ENCODE measurements at regions not wholly inside any gene's neighbourhood (a gene's known extent, or its start where the extent isn't known, plus 50 kb on each side); places are given as distances from the start of the nearest gene placed in this dataset.

DNA sequence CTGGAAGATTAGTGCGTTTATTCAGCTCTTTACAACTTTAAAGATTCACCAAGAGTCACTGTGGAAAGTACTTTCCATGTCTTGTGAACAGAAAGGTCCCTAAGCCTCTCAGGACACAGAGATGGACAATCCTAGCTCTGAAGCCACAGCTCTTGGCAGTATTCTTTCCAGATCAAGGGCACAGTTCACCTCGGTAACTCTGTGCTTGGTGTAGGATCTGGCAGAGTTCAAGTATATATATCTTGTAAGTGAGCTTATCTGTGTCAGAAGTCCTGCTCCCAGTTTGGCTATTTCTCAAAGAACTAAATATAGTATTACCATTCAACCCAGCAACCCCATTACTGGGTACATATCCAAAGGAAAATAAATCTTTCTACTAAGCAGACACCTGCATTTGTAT is 183.7 kb downstream of the CBLN1 start:
- DNase-seq (ENCODE audit: low spot score), result no peak
- TF ChIP-seq, protein P1, sequence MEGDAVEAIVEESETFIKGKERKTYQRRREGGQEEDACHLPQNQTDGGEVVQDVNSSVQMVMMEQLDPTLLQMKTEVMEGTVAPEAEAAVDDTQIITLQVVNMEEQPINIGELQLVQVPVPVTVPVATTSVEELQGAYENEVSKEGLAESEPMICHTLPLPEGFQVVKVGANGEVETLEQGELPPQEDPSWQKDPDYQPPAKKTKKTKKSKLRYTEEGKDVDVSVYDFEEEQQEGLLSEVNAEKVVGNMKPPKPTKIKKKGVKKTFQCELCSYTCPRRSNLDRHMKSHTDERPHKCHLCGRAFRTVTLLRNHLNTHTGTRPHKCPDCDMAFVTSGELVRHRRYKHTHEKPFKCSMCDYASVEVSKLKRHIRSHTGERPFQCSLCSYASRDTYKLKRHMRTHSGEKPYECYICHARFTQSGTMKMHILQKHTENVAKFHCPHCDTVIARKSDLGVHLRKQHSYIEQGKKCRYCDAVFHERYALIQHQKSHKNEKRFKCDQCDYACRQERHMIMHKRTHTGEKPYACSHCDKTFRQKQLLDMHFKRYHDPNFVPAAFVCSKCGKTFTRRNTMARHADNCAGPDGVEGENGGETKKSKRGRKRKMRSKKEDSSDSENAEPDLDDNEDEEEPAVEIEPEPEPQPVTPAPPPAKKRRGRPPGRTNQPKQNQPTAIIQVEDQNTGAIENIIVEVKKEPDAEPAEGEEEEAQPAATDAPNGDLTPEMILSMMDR (IDR thresholded peaks at IDR 0.05; ENCODE audit: extremely low read depth, insufficient read depth, missing control alignments), result no peak
- in situ Hi-C loops (cut with MboI; ENCODE audit: low pct_unique_long_range_greater_than_20kb, low sequenced_read_pairs, unreplicated experiment), result no loop called here

DNA sequence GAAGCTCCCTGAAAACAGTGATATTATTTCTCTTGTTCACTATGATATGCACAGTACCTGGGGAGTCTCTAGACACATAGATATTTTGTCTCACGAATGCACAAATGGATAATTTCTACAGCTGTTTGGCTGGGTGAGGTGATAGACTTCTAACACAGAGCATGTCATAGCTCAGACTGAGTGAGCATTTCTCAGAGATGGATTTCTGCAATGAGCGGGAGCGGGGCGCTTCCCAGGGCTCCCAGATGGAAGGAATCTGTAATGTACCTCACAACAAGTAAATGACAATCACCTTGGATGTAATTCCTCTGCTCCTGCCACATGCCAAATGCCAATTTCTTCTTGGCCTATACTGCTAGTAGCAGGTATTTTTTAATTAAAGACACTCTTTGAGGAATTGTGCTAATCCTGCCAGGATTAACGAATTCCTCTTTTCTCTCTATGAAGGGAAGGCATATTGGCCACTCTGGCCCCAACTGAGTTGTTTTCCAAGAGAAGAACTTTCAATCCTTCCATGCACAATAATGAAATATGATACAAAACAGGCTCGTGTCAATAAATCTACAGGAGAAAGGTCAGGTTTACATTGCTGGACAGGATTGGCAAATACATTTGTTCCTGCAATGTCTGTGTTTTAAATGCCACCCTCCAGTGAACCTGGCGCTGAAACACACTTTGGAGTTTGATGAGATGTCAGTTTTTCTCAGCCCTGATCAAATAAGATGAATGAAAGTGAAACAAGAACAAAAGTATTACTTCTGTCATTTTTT is 185.3 kb downstream of the CBLN1 start:
- in situ Hi-C loops (cut with MboI; ENCODE audit: low pct_unique_long_range_greater_than_20kb, low sequenced_read_pairs, unreplicated experiment), result no loop called here
- TF ChIP-seq, protein P1 (IDR thresholded peaks at IDR 0.05; ENCODE audit: extremely low read depth, insufficient read depth, missing control alignments), result no peak
- DNase-seq (ENCODE audit: low spot score), result no peak

DNA sequence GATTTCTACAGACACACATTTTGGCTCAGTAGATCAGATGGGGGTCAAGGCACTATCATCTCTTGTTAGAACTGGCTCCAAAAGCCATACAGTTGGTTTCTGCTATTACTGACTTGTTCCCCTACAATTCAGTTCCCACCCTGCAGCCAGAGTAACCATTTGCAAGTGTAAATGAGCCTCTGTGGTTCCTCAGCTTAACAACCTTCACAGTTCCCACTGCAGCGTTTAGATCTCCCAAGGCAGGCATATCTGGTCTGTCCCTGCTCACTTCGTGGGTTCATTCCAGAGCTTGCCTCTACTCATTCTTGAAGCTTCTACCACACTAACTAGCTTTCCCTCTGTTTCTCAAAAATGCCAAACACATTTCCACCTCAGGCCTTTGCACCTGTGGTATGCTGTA is 186.1 kb downstream of the CBLN1 start:
- no peak for DNase-seq (ENCODE audit: low spot score)
- TF ChIP-seq, protein P1 (IDR thresholded peaks at IDR 0.05; ENCODE audit: extremely low read depth, insufficient read depth, missing control alignments), result no peak
- in situ Hi-C loops (cut with MboI; ENCODE audit: low pct_unique_long_range_greater_than_20kb, low sequenced_read_pairs, unreplicated experiment), result no loop called here

DNA sequence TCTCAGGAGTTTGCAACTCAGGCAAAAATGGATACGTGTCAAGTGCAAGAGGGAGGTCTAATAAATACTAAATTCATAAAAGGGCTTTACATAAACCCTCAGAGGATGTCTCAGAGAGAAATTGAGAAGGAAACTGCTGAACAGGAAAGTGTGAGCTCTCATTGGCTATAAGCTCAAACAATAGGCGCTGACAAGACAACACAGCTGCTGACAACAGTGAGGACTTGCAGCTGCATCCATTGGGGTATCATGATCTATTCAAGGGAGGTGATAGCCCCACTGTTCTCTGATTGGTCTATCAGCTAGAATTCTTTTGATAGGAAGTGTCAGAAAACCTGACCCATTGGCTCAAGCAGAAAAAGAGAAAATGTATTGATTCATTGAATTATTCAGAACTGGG is 187.2 kb downstream of the CBLN1 start:
- in situ Hi-C loops (cut with MboI; ENCODE audit: low pct_unique_long_range_greater_than_20kb, low sequenced_read_pairs, unreplicated experiment), result no loop called here
- TF ChIP-seq, protein P1 (IDR thresholded peaks at IDR 0.05; ENCODE audit: extremely low read depth, insufficient read depth, missing control alignments), result no peak
- DNase-seq (ENCODE audit: low spot score), result no peak

DNA sequence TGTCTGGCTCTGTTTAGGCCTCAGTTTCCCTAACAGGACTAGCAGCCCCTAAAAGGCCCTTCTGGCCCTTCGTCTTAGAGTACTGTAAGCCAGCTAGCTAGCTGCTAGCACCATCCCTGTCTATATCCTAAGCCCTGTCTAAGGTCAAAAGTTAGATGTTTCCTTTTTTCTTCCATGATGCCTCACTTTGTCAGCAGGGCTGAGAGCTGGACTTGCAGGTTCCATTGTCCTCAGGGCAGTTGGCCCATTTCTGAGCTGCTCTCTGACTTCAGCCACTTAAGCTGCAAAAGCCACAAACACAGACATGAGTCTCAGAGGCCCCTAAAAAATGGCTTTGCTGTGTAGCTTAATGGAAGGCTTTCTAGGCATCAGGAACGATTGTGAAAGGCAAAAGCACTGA is 187.7 kb downstream of the CBLN1 start:
- in situ Hi-C loops (cut with MboI; ENCODE audit: low pct_unique_long_range_greater_than_20kb, low sequenced_read_pairs, unreplicated experiment), result no loop called here
- DNase-seq (ENCODE audit: low spot score), result no peak
- TF ChIP-seq, protein P1 (IDR thresholded peaks at IDR 0.05; ENCODE audit: extremely low read depth, insufficient read depth, missing control alignments), result no peak

DNA sequence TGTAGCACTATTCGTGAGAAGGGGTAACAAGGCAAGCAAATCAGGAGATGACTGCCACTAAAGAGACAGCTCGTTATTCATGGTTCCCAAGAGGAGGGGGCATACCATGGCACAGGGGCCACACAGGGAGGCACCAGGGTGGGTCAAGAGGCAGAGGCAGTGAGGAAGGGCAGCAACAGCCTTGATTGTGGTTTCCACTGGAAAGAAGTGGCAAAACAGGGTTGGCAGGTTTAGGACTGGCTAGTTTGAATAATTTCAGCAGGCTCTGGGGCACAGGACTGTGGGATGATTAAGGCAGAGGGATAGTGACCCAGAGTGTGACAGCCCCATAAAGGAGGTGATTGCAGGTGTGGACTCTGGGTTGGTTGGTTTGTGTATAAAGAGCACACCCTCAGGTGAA is 188.9 kb downstream of the CBLN1 start:
- TF ChIP-seq, protein P1 (IDR thresholded peaks at IDR 0.05; ENCODE audit: extremely low read depth, insufficient read depth, missing control alignments), result no peak
- in situ Hi-C loops (cut with MboI; ENCODE audit: low pct_unique_long_range_greater_than_20kb, low sequenced_read_pairs, unreplicated experiment), result no loop called here
- no peak for DNase-seq (ENCODE audit: low spot score)
